WERI-Rb-1 (cell line): ENCODE measurements at regions not wholly inside any gene's neighbourhood (a gene's known extent, or its start where the extent isn't known, plus 50 kb on each side); places are given as distances from the start of the nearest gene placed in this dataset.

ENCODE experiments used
- DNase-seq: peaks from one replicate; pipeline ENCODE4 v3.0.0-alpha.2; 2020
- H3K27ac ChIP-seq: fragments of 250-450 bp; sonication (Bioruptor Pico); 2 replicates; pipeline ENCODE4 v1.5.1; 2020; ENCODE audit warnings: mild to moderate bottlenecking, moderate library complexity
- H3K27me3 ChIP-seq: fragments of 250-450 bp; sonication (Bioruptor Pico); 2 replicates; pipeline ENCODE4 v1.5.1; 2021; ENCODE audit warnings: mild to moderate bottlenecking, low read depth, moderate library complexity; ENCODE audit not compliant: insufficient read depth, severe bottlenecking
- H3K36me3 ChIP-seq: fragments of 250-450 bp; sonication (Bioruptor Pico); 2 replicates; pipeline ENCODE4 v1.5.1; 2020; ENCODE audit warnings: mild to moderate bottlenecking, moderate library complexity
- H3K4me3 ChIP-seq: 2 replicates; pipeline ENCODE4 v1.5.1; 2011; ENCODE audit warnings: low read depth, mild to moderate bottlenecking, control low read depth, low read length
- H3K9me3 ChIP-seq: fragments of 250-450 bp; sonication (Bioruptor Pico); 2 replicates; pipeline ENCODE4 v1.5.1; 2021; ENCODE audit warnings: mild to moderate bottlenecking, moderate library complexity; ENCODE audit not compliant: severe bottlenecking
- CTCF ChIP-seq: IDR thresholded peaks from 2 replicates; pipeline ENCODE4 v1.5.1; 2011; ENCODE audit warnings: low read depth, mild to moderate bottlenecking, control low read depth, inconsistent platforms, low read length

GRCh38 chr10:57952741-57953140, 315.0 kb downstream of the IPMK start:
- H3K4me3 ChIP-seq = no peak overlapping the region
- no peaks in the 10 kb centered on the region for H3K36me3 ChIP-seq
- H3K27me3 ChIP-seq = no peaks in the 10 kb centered on the region
- peaks cover 3% of the 10 kb centered on the region for H3K9me3 ChIP-seq
- H3K27ac ChIP-seq = no peak overlapping the region
- TF ChIP-seq CTCF = no peak
- DNase-seq = no peak

- no peak for TF ChIP-seq CTCF
- no peak overlapping the region for H3K27ac ChIP-seq
- no peak for DNase-seq
- no peaks in the 10 kb centered on the region for H3K27me3 ChIP-seq
- H3K36me3 ChIP-seq = no peaks in the 10 kb centered on the region
- H3K4me3 ChIP-seq = no peak overlapping the region
- H3K9me3 ChIP-seq = peaks cover 3% of the 10 kb centered on the region
Observed at GRCh38 chr10:57950442-57950974, 317.2 kb downstream of the IPMK start.

GRCh38 chr10:57948796-57949195, 318.9 kb downstream of the IPMK start:
- Histone ChIP-seq H3K36me3 (no peaks in the 10 kb centered on the region), H3K9me3 (peaks cover 3% of the 10 kb centered on the region), H3K4me3 (no peak overlapping the region), H3K27ac (no peak overlapping the region), H3K27me3 (no peaks in the 10 kb centered on the region)
- no peak for TF ChIP-seq CTCF
- DNase-seq = no peak

- no peak for TF ChIP-seq CTCF
- Histone ChIP-seq H3K27me3 (no peaks in the 10 kb centered on the region), H3K36me3 (no peaks in the 10 kb centered on the region), H3K27ac (no peak overlapping the region), H3K9me3 (peaks cover 3% of the 10 kb centered on the region), H3K4me3 (no peak overlapping the region)
- no peak for DNase-seq
Observed at GRCh38 chr10:57946833-57947232, 320.9 kb downstream of the IPMK start.

GRCh38 chr10:57943701-57944100, 324.0 kb downstream of the IPMK start:
- DNase-seq = no peak
- TF ChIP-seq CTCF = no peak

GRCh38 chr10:57925045-57925444, 342.6 kb downstream of the IPMK start:
- Histone ChIP-seq H3K4me3 (no peak overlapping the region), H3K9me3 (no peaks in the 10 kb centered on the region), H3K36me3 (no peaks in the 10 kb centered on the region), H3K27me3 (no peaks in the 10 kb centered on the region), H3K27ac (no peak overlapping the region)
- TF ChIP-seq CTCF = no peak
- no peak for DNase-seq

More at GRCh38 chr10:57943701-57944100, 324.0 kb downstream of the IPMK start:
- Histone ChIP-seq H3K27ac (no peak overlapping the region), H3K9me3 (peaks cover 3% of the 10 kb centered on the region), H3K36me3 (no peaks in the 10 kb centered on the region), H3K27me3 (no peaks in the 10 kb centered on the region), H3K4me3 (no peak overlapping the region)
